HL-60 (cell line): ENCODE measurements at regions not wholly inside any gene's neighbourhood (a gene's known extent, or its start where the extent isn't known, plus 50 kb on each side); places are given as distances from the start of the nearest gene placed in this dataset.

Experiments
- DNase-seq, 2 experiments: peaks; one replicate each; pipeline ENCODE4 v3.0.0-alpha.2; 2010 to 2020; ENCODE audit warnings: low read depth in 1 of 2, low spot score in 1 of 2
- H3K27ac ChIP-seq: fragments of 250-450 bp; sonication (Bioruptor Pico); replicated peaks from 2 replicates; pipeline ENCODE4 v1.5.1; 2020; ENCODE audit warnings: mild to moderate bottlenecking, moderate library complexity
- H3K27me3 ChIP-seq: fragments of 250-450 bp; sonication (Bioruptor Pico); 2 replicates; pipeline ENCODE4 v1.5.1; 2021; ENCODE audit warnings: mild to moderate bottlenecking, moderate library complexity; ENCODE audit not compliant: insufficient read depth, poor library complexity, severe bottlenecking
- H3K4me3 ChIP-seq: replicated peaks from 2 replicates; pipeline ENCODE4 v1.5.1; 2011; ENCODE audit warnings: mild to moderate bottlenecking, control low read depth, low read length; ENCODE audit not compliant: insufficient read depth
- GABPA ChIP-seq: IDR thresholded peaks from 2 replicates; pipeline ENCODE4 v1.6.1; 2012; ENCODE audit warnings: low read depth
- POLR2AphosphoS5 ChIP-seq: IDR thresholded peaks from 2 replicates; pipeline ENCODE4 v1.6.1; 2012; ENCODE audit warnings: low read depth
- SPI1 ChIP-seq: IDR thresholded peaks from 2 replicates; pipeline ENCODE4 v1.6.1; 2012; ENCODE audit warnings: low read depth, mild to moderate bottlenecking, borderline replicate concordance
- TF ChIP-seq, protein P1 (sequence below): IDR thresholded peaks from 2 replicates; pipeline ENCODE4 v1.6.1; 2012; ENCODE audit warnings: low read depth; ENCODE audit not compliant: insufficient replicate concordance
- TF ChIP-seq, protein P2 (sequence below): IDR thresholded peaks from one replicate; pipeline ENCODE4 v1.5.1; 2011; ENCODE audit warnings: low read length, control low read depth, inconsistent platforms; ENCODE audit not compliant: insufficient read depth

DNA sequence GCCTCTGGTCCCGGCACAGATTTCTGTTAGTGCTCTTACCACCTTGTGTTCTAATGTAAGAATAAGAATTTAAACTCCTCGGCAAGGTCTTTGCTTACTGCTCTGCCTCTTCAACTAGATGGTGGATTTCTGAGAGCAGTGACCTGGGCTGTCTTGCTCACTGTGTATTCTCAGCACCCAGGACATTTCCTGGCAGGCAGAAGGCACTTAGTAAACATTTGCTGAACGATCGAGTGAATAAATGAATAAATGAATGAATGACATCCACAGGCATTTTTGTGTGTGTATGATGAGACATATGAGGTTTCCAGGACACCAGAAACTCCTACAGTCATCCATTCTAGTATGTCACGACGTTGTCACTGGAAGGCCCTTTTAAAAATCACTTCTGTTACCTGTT lies 143.2 kb downstream of the BOD1 start:
- no peak for DNase-seq
- H3K27ac ChIP-seq = no peak overlapping the region
- H3K27me3 ChIP-seq = no peaks in the 10 kb centered on the region
- TF ChIP-seq, protein P1, sequence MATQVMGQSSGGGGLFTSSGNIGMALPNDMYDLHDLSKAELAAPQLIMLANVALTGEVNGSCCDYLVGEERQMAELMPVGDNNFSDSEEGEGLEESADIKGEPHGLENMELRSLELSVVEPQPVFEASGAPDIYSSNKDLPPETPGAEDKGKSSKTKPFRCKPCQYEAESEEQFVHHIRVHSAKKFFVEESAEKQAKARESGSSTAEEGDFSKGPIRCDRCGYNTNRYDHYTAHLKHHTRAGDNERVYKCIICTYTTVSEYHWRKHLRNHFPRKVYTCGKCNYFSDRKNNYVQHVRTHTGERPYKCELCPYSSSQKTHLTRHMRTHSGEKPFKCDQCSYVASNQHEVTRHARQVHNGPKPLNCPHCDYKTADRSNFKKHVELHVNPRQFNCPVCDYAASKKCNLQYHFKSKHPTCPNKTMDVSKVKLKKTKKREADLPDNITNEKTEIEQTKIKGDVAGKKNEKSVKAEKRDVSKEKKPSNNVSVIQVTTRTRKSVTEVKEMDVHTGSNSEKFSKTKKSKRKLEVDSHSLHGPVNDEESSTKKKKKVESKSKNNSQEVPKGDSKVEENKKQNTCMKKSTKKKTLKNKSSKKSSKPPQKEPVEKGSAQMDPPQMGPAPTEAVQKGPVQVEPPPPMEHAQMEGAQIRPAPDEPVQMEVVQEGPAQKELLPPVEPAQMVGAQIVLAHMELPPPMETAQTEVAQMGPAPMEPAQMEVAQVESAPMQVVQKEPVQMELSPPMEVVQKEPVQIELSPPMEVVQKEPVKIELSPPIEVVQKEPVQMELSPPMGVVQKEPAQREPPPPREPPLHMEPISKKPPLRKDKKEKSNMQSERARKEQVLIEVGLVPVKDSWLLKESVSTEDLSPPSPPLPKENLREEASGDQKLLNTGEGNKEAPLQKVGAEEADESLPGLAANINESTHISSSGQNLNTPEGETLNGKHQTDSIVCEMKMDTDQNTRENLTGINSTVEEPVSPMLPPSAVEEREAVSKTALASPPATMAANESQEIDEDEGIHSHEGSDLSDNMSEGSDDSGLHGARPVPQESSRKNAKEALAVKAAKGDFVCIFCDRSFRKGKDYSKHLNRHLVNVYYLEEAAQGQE = no peak
- no peak for TF ChIP-seq POLR2AphosphoS5
- TF ChIP-seq SPI1 = no peak
- TF ChIP-seq, protein P2, sequence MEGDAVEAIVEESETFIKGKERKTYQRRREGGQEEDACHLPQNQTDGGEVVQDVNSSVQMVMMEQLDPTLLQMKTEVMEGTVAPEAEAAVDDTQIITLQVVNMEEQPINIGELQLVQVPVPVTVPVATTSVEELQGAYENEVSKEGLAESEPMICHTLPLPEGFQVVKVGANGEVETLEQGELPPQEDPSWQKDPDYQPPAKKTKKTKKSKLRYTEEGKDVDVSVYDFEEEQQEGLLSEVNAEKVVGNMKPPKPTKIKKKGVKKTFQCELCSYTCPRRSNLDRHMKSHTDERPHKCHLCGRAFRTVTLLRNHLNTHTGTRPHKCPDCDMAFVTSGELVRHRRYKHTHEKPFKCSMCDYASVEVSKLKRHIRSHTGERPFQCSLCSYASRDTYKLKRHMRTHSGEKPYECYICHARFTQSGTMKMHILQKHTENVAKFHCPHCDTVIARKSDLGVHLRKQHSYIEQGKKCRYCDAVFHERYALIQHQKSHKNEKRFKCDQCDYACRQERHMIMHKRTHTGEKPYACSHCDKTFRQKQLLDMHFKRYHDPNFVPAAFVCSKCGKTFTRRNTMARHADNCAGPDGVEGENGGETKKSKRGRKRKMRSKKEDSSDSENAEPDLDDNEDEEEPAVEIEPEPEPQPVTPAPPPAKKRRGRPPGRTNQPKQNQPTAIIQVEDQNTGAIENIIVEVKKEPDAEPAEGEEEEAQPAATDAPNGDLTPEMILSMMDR = no peak
- TF ChIP-seq GABPA = no peak
- no peak overlapping the region for H3K4me3 ChIP-seq

DNA sequence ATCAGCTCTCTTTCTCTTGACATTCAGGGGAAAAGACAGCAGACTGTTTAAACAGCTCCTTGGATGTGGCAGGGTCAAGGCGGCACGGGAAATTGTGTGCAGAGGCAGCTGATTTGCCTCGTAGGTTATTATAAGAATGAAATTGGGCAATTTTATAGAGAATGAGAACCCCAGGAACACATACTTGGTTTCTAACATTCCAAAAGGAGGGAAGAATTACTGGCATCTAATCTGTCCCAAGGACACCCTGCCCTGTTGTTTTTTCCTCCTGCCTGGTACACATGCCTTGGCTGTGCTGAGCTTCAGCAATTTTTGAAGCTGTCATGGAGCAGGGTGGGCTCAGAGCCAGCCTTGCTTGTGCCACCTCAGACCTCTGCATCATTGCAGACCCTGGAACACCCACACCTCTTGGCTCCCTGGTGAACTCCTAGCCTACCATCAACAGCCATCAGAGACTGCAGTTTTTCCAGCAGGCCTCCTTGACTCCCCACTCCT lies 143.6 kb downstream of the BOD1 start:
- Histone ChIP-seq H3K27ac (no peak overlapping the region), H3K4me3 (no peak overlapping the region), H3K27me3 (no peaks in the 10 kb centered on the region)
- no peak for DNase-seq
- TF ChIP-seq, protein P1 = no peak

DNA sequence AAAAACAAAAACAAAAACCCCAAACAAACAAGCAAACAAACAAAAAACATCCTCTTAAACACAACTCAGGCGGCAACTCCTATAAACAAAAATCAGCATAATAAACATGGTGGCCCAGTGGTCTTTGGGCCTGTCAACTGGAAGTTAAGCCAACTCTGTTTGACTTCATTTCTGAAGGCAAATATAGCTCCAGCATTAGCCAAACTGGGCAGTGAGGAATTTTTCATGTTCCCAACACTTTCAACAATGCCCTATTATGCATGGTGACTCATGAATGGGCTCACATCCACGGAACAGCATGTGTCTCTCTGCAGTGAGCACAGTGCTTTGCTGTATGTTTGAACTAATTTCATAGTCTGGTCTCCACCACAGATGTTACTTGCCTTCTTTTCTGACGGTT lies 143.9 kb upstream of the STC2 start:
- TF ChIP-seq SPI1 = no peak
- TF ChIP-seq, protein P2 = no peak
- TF ChIP-seq, protein P1 = no peak
- no peak for TF ChIP-seq GABPA
- TF ChIP-seq POLR2AphosphoS5 = no peak
- H3K27ac ChIP-seq = no peak overlapping the region

DNA sequence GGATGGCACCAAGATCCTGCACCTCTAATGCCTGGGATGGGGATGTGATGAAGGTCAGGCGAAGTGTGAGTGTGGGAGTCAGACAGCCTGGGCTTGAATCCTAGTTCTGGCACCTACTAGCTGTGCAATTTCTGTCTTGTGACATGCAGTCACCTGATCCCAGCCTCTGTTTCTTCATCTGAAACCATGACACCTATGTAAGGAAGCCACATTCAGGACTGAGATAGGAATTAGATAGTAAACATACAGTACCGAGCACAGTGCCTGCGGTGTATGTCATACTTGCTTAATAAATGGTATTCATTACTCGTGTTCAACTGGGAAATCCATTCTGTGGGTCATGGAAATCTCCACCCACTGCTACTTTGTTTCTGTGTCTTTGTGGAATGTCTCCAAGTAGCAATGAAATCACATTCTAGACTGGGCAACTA lies 140.6 kb upstream of the STC2 start:
- no peak overlapping the region for H3K4me3 ChIP-seq
- TF ChIP-seq POLR2AphosphoS5 (no peak), GABPA (no peak)
- TF ChIP-seq, protein P1 = no peak
- H3K27me3 ChIP-seq = no peaks in the 10 kb centered on the region
- no peak for DNase-seq
- no peak overlapping the region for H3K27ac ChIP-seq

More for the DNA sequence above, 143.9 kb upstream of the STC2 start:
- DNase-seq = no peak
- Histone ChIP-seq H3K4me3 (no peak overlapping the region), H3K27me3 (no peaks in the 10 kb centered on the region)
